Activated naive CD4-positive, alpha-beta T cell treated with anti-CD3 and anti-CD28 coated beads for 36 hours (primary cell): ENCODE measurements at regions not wholly inside any gene's neighbourhood (a gene's known extent, or its start where the extent isn't known, plus 50 kb on each side); places are given as distances from the start of the nearest gene placed in this dataset.

ENCODE experiments used
- CTCF ChIA-PET: fragments of 350-600 bp; sonication (Branson Sonifier 250); formaldehyde crosslinking; loops from one replicate; lab custom pipeline; 2021; ENCODE audit warnings: antibody characterized with exemption; lab: Charles Lee
- DNase-seq: peaks from one replicate; pipeline ENCODE4 v3.0.0-alpha.2; 2020
- H3K27ac Mint-ChIP-seq: one replicate; pipeline ENCODE4 v1.8.0; 2021; ENCODE audit warnings: mild to moderate bottlenecking, mixed read lengths
- H3K27me3 Mint-ChIP-seq: one replicate; pipeline ENCODE4 v1.8.0; 2021; ENCODE audit warnings: low read depth, mixed read lengths
- H3K36me3 Mint-ChIP-seq: one replicate; pipeline ENCODE4 v1.8.0; 2021; ENCODE audit warnings: low read depth, mixed read lengths
- H3K4me1 Mint-ChIP-seq: one replicate; pipeline ENCODE4 v1.8.0; 2021; ENCODE audit warnings: low read depth, mixed read lengths
- H3K4me3 Mint-ChIP-seq: one replicate; pipeline ENCODE4 v1.8.0; 2021; ENCODE audit warnings: mild to moderate bottlenecking, moderate library complexity, mixed read lengths
- H3K9me3 Mint-ChIP-seq: one replicate; pipeline ENCODE4 v1.8.0; 2021; ENCODE audit warnings: mixed read lengths
- intact Hi-C: fragments of 100-400 bp; cut with micrococcal nuclease; formaldehyde crosslinking; loops from one replicate; pipeline ENCODE4 v1.15.1; 2023

GRCh38 chr15:47614360-47615011 is 102.8 kb upstream of the SEMA6D start:
- no peak for DNase-seq
- intact Hi-C loops, result no loop called here
- no peaks in the 10 kb centered on the region for H3K9me3 Mint-ChIP-seq
- CTCF ChIA-PET, result no interaction called here
- H3K27me3 Mint-ChIP-seq, result peaks cover 4% of the 10 kb centered on the region
- no peaks in the 10 kb centered on the region for H3K4me1 Mint-ChIP-seq
- H3K27ac Mint-ChIP-seq, result no peak overlapping the region
- no peaks in the 10 kb centered on the region for H3K36me3 Mint-ChIP-seq
- H3K4me3 Mint-ChIP-seq, result no peak overlapping the region

DNA sequence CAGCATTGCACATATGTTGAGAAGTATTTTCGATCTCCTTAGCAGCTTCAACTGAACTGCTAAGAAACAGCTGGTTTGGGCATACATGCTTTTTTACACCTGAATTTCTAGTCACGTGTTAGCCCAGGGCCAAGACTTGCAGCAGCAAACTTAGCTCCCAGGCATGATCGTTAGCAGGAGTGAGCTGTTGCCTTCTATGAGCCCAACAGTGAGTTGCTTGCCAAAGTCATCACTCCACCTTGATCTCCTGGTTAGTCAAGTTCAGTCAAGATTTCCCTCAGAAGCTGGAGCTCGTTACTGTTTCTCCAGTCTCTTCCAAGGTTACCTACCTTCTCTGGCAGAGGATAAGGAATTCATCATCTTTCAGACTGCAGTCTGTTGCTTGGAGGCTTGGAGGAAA is 100.4 kb upstream of the SEMA6D start:
- DNase-seq, result no peak
- Mint-ChIP-seq H3K27me3 (peaks cover 4% of the 10 kb centered on the region), H3K9me3 (no peaks in the 10 kb centered on the region), H3K36me3 (no peaks in the 10 kb centered on the region), H3K4me1 (no peaks in the 10 kb centered on the region), H3K4me3 (no peak overlapping the region), H3K27ac (no peak overlapping the region)
- CTCF ChIA-PET, result no interaction called here
- intact Hi-C loops, result no loop called here

DNA sequence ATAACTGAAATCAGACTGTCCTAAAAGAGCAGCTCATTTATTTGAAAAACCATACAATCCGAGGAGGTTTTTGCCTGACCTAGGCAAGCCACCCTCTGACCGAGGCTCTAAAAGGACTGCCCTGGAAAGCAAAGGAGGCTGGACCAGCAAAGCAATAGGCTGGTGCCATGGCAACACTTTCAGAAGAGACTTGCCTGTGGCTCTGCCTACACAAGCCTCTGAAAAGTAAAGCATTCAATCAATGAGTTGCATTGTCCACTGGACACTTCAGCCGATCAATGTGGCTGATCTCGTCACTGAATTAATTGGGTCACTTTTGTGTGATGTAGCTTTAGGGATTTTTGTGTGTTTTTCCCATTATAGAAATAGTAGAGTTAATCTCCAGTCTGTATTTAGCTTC is 99.1 kb upstream of the SEMA6D start:
- H3K27ac Mint-ChIP-seq, result no peak overlapping the region
- no peak for DNase-seq
- no peaks in the 10 kb centered on the region for H3K36me3 Mint-ChIP-seq
- H3K4me3 Mint-ChIP-seq, result no peak overlapping the region
- no peaks in the 10 kb centered on the region for H3K9me3 Mint-ChIP-seq
- CTCF ChIA-PET, result interaction anchor here (0.6 kb wide), 1 partner anchor 652 kb away, joined by 3 read pairs; no protein-coding TSS in a partner anchor
- intact Hi-C loops, result no loop called here
- H3K27me3 Mint-ChIP-seq, result peaks cover 6% of the 10 kb centered on the region
- H3K4me1 Mint-ChIP-seq, result no peaks in the 10 kb centered on the region

DNA sequence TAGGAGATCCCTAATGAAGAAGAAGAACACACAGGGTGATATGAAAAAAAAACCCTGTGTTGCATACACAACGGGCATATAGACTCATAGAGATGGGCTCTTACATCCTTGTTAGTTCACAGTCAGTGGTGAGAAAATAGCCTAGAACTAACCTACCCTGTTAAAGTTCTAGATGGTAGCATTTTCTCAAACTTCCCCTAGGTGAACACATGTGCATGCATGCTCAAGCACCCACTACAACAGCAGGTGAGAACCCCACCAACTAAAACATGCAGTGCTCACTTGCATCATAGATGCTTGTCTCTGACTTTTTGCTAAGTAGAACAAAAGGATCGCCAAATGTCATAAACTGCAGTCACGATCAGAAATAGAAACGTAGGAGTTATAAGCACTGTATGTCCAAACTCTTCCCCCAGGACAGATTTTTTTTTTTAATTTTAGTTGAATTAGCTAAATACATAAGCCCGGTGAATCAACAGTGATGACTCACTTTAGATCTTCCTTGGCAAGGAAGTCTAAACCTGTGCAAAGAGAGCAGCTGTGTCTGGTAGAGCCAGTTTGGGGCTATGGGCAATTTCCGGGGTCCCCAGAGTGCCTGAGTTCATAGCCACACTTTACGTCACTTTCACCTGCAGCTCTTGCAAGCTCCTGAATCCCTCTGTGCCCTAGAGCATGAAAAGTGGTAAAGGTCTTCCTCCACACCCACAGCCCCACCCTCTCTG is 96.2 kb upstream of the SEMA6D start:
- H3K9me3 Mint-ChIP-seq, result no peaks in the 10 kb centered on the region
- no peaks in the 10 kb centered on the region for H3K36me3 Mint-ChIP-seq
- CTCF ChIA-PET, result no interaction called here
- no peaks in the 10 kb centered on the region for H3K4me1 Mint-ChIP-seq
- DNase-seq, result no peak
- no peak overlapping the region for H3K27ac Mint-ChIP-seq
- intact Hi-C loops, result no loop called here
- no peak overlapping the region for H3K4me3 Mint-ChIP-seq
- H3K27me3 Mint-ChIP-seq, result peaks cover 6% of the 10 kb centered on the region

- CTCF ChIA-PET, result no interaction called here
Measured at GRCh38 chr15:47622055-47622454, 95.2 kb upstream of the SEMA6D start.

DNA sequence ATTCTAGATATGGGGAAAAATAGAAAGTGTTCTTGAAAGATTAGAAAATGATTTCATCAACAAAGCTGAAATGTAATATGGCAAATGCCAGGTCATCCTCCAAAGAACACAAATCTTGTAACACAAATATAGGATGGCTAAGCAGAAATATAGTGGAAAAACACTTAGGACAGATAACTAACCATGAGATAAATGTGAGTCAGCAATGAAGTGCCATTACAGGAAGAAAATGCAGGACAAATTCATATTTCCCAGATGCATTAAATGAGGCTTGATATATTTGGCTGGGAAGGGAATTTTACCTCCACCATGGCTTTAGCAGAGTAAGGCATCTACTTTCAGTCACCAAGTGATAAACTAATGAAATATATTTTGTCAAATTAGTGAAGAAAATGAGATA is 92.8 kb upstream of the SEMA6D start:
- Mint-ChIP-seq H3K27me3 (peaks cover 2% of the 10 kb centered on the region), H3K4me3 (no peak overlapping the region), H3K36me3 (no peaks in the 10 kb centered on the region), H3K4me1 (no peaks in the 10 kb centered on the region), H3K9me3 (no peaks in the 10 kb centered on the region), H3K27ac (no peak overlapping the region)
- DNase-seq, result no peak
- CTCF ChIA-PET, result no interaction called here
- intact Hi-C loops, result no loop called here

More at GRCh38 chr15:47622055-47622454, 95.2 kb upstream of the SEMA6D start:
- Mint-ChIP-seq H3K36me3 (no peaks in the 10 kb centered on the region), H3K4me3 (no peak overlapping the region), H3K4me1 (no peaks in the 10 kb centered on the region), H3K27ac (no peak overlapping the region), H3K27me3 (peaks cover 6% of the 10 kb centered on the region), H3K9me3 (no peaks in the 10 kb centered on the region)
- intact Hi-C loops, result no loop called here
- no peak for DNase-seq

DNA sequence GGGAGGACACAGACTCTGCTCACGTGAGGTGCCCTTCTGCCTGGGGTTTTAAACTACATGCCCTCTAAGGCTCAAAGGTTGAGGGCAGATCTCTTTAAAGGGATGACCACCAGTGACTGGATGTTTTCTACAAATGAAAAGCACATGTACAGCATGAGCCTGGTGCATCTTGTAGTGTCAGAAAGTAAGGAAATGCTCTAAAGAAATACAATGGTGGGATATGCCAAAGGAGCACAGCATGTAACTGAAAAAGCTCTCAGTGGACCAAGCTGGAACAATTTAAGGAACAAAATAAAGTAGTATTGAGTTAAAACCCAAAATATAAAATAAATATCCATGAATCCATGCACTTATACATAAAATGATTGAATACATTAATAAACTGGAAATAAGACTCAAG is 78.3 kb upstream of the SEMA6D start:
- no peaks in the 10 kb centered on the region for H3K36me3 Mint-ChIP-seq
- H3K4me1 Mint-ChIP-seq, result no peaks in the 10 kb centered on the region
- CTCF ChIA-PET, result no interaction called here
- no peak overlapping the region for H3K27ac Mint-ChIP-seq
- H3K4me3 Mint-ChIP-seq, result no peak overlapping the region
- no peak for DNase-seq
- peaks cover 10% of the 10 kb centered on the region for H3K27me3 Mint-ChIP-seq
- intact Hi-C loops, result no loop called here
- no peaks in the 10 kb centered on the region for H3K9me3 Mint-ChIP-seq

DNA sequence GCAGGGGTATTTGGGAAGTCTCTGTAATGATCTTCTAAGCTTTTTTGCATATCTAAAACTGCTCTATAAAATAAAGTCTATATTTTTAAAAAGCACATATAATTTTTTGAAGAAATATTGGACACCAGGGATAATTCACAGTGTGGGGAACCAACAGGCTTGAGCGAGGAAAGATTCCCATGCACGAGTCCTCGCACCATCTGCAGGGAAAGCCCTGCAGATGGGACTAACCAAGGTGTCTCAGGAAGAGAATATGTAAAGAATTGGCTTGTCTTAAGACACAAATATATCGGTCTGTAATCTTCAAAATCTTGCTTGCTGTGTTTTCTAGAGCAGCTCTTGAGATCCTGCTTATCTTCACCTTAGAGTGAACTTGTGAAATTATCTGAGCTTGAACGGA is 77.2 kb upstream of the SEMA6D start:
- CTCF ChIA-PET, result no interaction called here
- H3K36me3 Mint-ChIP-seq, result no peaks in the 10 kb centered on the region
- no peak overlapping the region for H3K4me3 Mint-ChIP-seq
- H3K27ac Mint-ChIP-seq, result no peak overlapping the region
- no peaks in the 10 kb centered on the region for H3K9me3 Mint-ChIP-seq
- intact Hi-C loops, result no loop called here
- DNase-seq, result no peak
- no peaks in the 10 kb centered on the region for H3K4me1 Mint-ChIP-seq
- peaks cover 2% of the 10 kb centered on the region for H3K27me3 Mint-ChIP-seq

DNA sequence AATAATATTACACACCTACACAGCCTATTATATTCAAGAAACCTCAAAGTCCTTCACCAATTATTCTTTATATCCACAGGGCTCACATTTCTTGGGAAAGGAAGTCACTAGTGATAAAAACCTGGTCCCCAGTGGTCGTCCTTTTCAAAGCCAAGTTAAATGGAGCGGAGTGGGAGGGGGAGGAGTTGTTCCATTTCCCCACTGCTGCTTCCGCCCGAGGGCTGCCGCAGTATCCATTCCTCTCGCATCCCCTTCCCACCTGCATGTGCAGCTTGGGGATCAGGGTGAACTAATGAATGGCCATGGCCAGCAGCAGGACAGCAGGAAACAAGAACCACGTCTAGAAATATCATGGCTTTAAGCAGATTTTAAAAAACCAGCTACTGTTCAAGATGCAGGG is 76.4 kb upstream of the SEMA6D start:
- intact Hi-C loops, result no loop called here
- H3K4me3 Mint-ChIP-seq, result no peak overlapping the region
- H3K9me3 Mint-ChIP-seq, result no peaks in the 10 kb centered on the region
- CTCF ChIA-PET, result interaction anchor here (0.7 kb wide), 1 partner anchor 692 kb away, joined by 3 read pairs; no protein-coding TSS in a partner anchor
- H3K27me3 Mint-ChIP-seq, result no peaks in the 10 kb centered on the region
- no peaks in the 10 kb centered on the region for H3K36me3 Mint-ChIP-seq
- no peak overlapping the region for H3K27ac Mint-ChIP-seq
- H3K4me1 Mint-ChIP-seq, result no peaks in the 10 kb centered on the region
- DNase-seq, result no peak

GRCh38 chr15:47644722-47645121 is 72.6 kb upstream of the SEMA6D start:
- H3K36me3 Mint-ChIP-seq, result no peaks in the 10 kb centered on the region
- no peak overlapping the region for H3K4me3 Mint-ChIP-seq
- no peak for DNase-seq
- H3K27me3 Mint-ChIP-seq, result no peaks in the 10 kb centered on the region
- H3K4me1 Mint-ChIP-seq, result no peaks in the 10 kb centered on the region
- H3K27ac Mint-ChIP-seq, result no peak overlapping the region
- no peaks in the 10 kb centered on the region for H3K9me3 Mint-ChIP-seq
- CTCF ChIA-PET, result no interaction called here
- intact Hi-C loops, result no loop called here

- no peaks in the 10 kb centered on the region for H3K36me3 Mint-ChIP-seq
- H3K9me3 Mint-ChIP-seq, result no peaks in the 10 kb centered on the region
- no peak overlapping the region for H3K4me3 Mint-ChIP-seq
- DNase-seq, result no peak
- H3K4me1 Mint-ChIP-seq, result no peaks in the 10 kb centered on the region
- H3K27me3 Mint-ChIP-seq, result no peaks in the 10 kb centered on the region
- no peak overlapping the region for H3K27ac Mint-ChIP-seq
- intact Hi-C loops, result no loop called here
- CTCF ChIA-PET, result no interaction called here
Measured at GRCh38 chr15:47650564-47650963, 66.7 kb upstream of the SEMA6D start.

GRCh38 chr15:47652328-47652727 is 65.0 kb upstream of the SEMA6D start:
- Mint-ChIP-seq H3K27ac (no peak overlapping the region), H3K36me3 (no peaks in the 10 kb centered on the region), H3K27me3 (no peaks in the 10 kb centered on the region), H3K4me1 (no peaks in the 10 kb centered on the region), H3K4me3 (no peak overlapping the region), H3K9me3 (no peaks in the 10 kb centered on the region)
- DNase-seq, result no peak
- intact Hi-C loops, result no loop called here
- CTCF ChIA-PET, result no interaction called here

GRCh38 chr15:47652844-47653243 is 64.5 kb upstream of the SEMA6D start:
- Mint-ChIP-seq H3K36me3 (no peaks in the 10 kb centered on the region), H3K27me3 (no peaks in the 10 kb centered on the region), H3K9me3 (no peaks in the 10 kb centered on the region), H3K4me3 (no peak overlapping the region), H3K27ac (no peak overlapping the region), H3K4me1 (no peaks in the 10 kb centered on the region)
- intact Hi-C loops, result no loop called here
- no peak for DNase-seq
- CTCF ChIA-PET, result no interaction called here
